Testis (tissue), 2 donors: ENCODE measurements at regions not wholly inside any gene's neighbourhood (a gene's known extent, or its start where the extent isn't known, plus 50 kb on each side); places are given as distances from the start of the nearest gene placed in this dataset.

Source experiments
- DNase-seq: peaks from one replicate; pipeline ENCODE4 v3.0.0-alpha.2; 2019
- H3K27ac ChIP-seq, 2 donors: fragments of 200-600 bp; sonication (generic); one replicate each; pipeline ENCODE4 v1.5.1; 2019
- H3K27me3 ChIP-seq: fragments of 200-600 bp; sonication (generic); one replicate; pipeline ENCODE4 v1.5.1; 2019
- H3K36me3 ChIP-seq: fragments of 200-600 bp; sonication (generic); one replicate; pipeline ENCODE4 v1.5.1; 2017; ENCODE audit warnings: low read depth; ENCODE audit errors: missing control alignments
- H3K4me1 ChIP-seq: fragments of 200-600 bp; sonication (generic); one replicate; pipeline ENCODE4 v1.5.1; 2019
- H3K4me3 ChIP-seq, 2 donors: fragments of 200-600 bp; sonication (generic); one replicate each; pipeline ENCODE4 v1.5.1; 2017 to 2019
- H3K9me3 ChIP-seq: fragments of 200-600 bp; sonication (generic); one replicate; pipeline ENCODE4 v1.5.1; 2017
- POLR2A ChIP-seq: fragments of 450-650 bp; IDR thresholded peaks from one replicate; pipeline ENCODE4 v1.6.1; 2017; ENCODE audit warnings: antibody characterized with exemption, mild to moderate bottlenecking, moderate library complexity
- WGBS, 2 donors: methylation state at CpG; one replicate each; pipeline ENCODE4 v1.1.5; 2018; 5-methylcytosine and 5-hydroxymethylcytosine counted together
- intact Hi-C: fragments of 100-400 bp; cut with DNase I; formaldehyde crosslinking; loops from one replicate; pipeline ENCODE4 v1.15.1; 2023; ENCODE audit warnings: low total_unique reads
- TF ChIP-seq, protein P1 (sequence below), 3 experiments: fragments of 450-650 bp in 2 of 3; fragments of 200-600 bp in 1 of 3; sonication (generic) in 1 of 3; IDR thresholded peaks; one replicate each; pipeline ENCODE4 v1.5.1; 2016 to 2019; ENCODE audit warnings: antibody characterized with exemption in 3 of 3, mild to moderate bottlenecking in 2 of 3, moderate library complexity in 1 of 3

- intact Hi-C loops = no loop called here
- H3K4me1 ChIP-seq = peaks cover 10% of the 10 kb centered on the region
- WGBS, 2 donors = 87 to 94% methylated on average over 5 of the region's 5 CpGs
- DNase-seq = no peak
- no peak overlapping the region for H3K27ac ChIP-seq
- no peaks in the 10 kb centered on the region for H3K36me3 ChIP-seq
- no peak overlapping the region for H3K4me3 ChIP-seq
- no peaks in the 10 kb centered on the region for H3K27me3 ChIP-seq
- no peaks in the 10 kb centered on the region for H3K9me3 ChIP-seq
- TF ChIP-seq, protein P1, sequence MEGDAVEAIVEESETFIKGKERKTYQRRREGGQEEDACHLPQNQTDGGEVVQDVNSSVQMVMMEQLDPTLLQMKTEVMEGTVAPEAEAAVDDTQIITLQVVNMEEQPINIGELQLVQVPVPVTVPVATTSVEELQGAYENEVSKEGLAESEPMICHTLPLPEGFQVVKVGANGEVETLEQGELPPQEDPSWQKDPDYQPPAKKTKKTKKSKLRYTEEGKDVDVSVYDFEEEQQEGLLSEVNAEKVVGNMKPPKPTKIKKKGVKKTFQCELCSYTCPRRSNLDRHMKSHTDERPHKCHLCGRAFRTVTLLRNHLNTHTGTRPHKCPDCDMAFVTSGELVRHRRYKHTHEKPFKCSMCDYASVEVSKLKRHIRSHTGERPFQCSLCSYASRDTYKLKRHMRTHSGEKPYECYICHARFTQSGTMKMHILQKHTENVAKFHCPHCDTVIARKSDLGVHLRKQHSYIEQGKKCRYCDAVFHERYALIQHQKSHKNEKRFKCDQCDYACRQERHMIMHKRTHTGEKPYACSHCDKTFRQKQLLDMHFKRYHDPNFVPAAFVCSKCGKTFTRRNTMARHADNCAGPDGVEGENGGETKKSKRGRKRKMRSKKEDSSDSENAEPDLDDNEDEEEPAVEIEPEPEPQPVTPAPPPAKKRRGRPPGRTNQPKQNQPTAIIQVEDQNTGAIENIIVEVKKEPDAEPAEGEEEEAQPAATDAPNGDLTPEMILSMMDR (IDR thresholded peaks at IDR 0.05) = no peak
- TF ChIP-seq POLR2A = no peak
Measured at GRCh38 chr5:67297802-67298532, 101.4 kb upstream of the CD180 start.

GRCh38 chr5:67297376-67297775 is 100.8 kb upstream of the CD180 start:
- no peak for DNase-seq
- 67 to 75% methylated on average over 4 of the region's 4 CpGs for WGBS, 2 donors
- Histone ChIP-seq H3K36me3 (no peaks in the 10 kb centered on the region), H3K27ac (no peak overlapping the region), H3K27me3 (no peaks in the 10 kb centered on the region), H3K4me3 (no peak overlapping the region), H3K9me3 (no peaks in the 10 kb centered on the region), H3K4me1 (peaks cover 10% of the 10 kb centered on the region)
- no peak for TF ChIP-seq POLR2A
- intact Hi-C loops = no loop called here

GRCh38 chr5:67294266-67294938 is 97.8 kb upstream of the CD180 start:
- 95 to 96% methylated on average over 4 of the region's 4 CpGs for WGBS, 2 donors
- intact Hi-C loops = no loop called here
- no peak overlapping the region for H3K27ac ChIP-seq

DNA sequence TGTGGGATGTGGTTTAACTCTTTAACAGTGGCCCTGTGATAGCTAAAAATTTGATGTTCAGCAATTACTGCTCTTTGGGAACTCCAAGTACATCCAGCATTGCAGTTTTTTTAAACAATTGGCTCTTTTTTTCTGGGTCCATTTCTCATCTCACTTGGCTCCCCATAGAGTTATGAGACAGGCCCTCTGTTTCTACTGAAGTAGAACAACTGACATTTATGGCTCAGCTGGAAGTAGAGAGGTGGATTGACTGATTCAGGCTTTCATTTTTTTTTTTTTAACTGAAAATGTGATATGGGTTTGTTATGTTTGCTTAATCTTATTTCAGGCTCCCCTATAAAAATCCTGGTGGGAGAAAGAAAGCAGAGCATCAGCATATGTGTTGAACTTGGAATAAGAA is 96.6 kb upstream of the CD180 start:
- Histone ChIP-seq H3K9me3 (no peaks in the 10 kb centered on the region), H3K4me1 (no peaks in the 10 kb centered on the region), H3K27ac (no peak overlapping the region), H3K4me3 (no peak overlapping the region), H3K36me3 (no peaks in the 10 kb centered on the region), H3K27me3 (no peaks in the 10 kb centered on the region)
- intact Hi-C loops = no loop called here
- DNase-seq = no peak
- TF ChIP-seq, protein P1 (IDR thresholded peaks at IDR 0.05) = no peak
- TF ChIP-seq POLR2A = no peak

More at GRCh38 chr5:67294266-67294938, 97.8 kb upstream of the CD180 start:
- Histone ChIP-seq H3K4me3 (no peak overlapping the region), H3K27me3 (no peaks in the 10 kb centered on the region), H3K4me1 (no peaks in the 10 kb centered on the region), H3K36me3 (no peaks in the 10 kb centered on the region), H3K9me3 (no peaks in the 10 kb centered on the region)
- TF ChIP-seq, protein P1 (IDR thresholded peaks at IDR 0.05) = no peak
- TF ChIP-seq POLR2A = no peak
- no peak for DNase-seq

DNA sequence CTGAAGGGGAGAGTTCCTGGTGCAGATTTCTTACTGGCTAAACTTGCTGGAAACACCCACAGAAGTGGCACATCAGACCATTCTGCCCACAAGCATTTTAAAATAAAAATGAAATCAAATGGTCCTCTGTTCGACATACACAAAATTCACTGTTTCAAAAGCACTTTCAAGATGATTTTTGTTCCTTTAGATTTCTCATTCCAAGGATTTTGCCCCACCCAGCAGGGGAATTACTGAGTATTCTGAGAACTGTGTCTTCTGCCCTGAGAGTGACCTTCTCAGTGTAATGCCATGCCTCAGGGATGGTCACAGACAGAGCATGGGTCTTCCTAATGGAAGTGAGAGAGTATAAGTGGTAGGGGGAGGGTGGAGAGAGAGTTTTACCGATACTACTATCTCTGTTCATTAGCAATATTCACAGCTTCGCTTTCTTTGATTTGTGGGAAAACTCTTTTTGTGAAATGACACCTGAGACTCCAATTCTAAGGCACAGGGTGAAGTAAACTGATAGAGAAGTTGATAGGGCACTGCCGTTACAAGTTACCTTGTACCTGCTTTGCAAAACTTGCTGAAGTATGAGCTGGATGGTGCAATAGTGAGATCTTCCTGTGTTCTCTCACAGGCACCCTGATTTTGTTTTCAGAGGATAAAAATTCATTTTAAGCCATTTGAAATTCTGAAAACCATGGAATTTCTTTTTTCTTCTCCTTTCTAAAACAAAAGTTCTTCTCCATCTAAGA is 95.8 kb upstream of the CD180 start:
- no peaks in the 10 kb centered on the region for H3K4me1 ChIP-seq

More for the DNA sequence above, 95.8 kb upstream of the CD180 start:
- no peak overlapping the region for H3K4me3 ChIP-seq
- no peak for TF ChIP-seq POLR2A
- TF ChIP-seq, protein P1 (IDR thresholded peaks at IDR 0.05) = no peak
- intact Hi-C loops = no loop called here
- no peak for DNase-seq
- 79 to 80% methylated on average over 4 of the region's 4 CpGs for WGBS, 2 donors
- H3K36me3 ChIP-seq = no peaks in the 10 kb centered on the region
- peak overlapping the region in 1 of 2 donors; percentile 20 for H3K27ac ChIP-seq
- no peaks in the 10 kb centered on the region for H3K9me3 ChIP-seq
- no peaks in the 10 kb centered on the region for H3K27me3 ChIP-seq
